ENCODE measurements at regions not wholly inside any gene's neighbourhood (a gene's known extent, or its start where the extent isn't known, plus 50 kb on each side); places are given as distances from the start of the nearest gene placed in this dataset.
"Not testable (repeated sequence)": the region's sequence is repeated elsewhere in the genome, so short reads cannot be mapped to it uniquely, and the experiment has no call there.

GRCh38 chr11:134973801-134974200 lies 561.8 kb upstream of the B3GAT1 start:
- Histone ChIP-seq H3K27me3 (replicated peaks; ENCODE audit: control insufficient read depth, insufficient read depth, low read length) (no peaks in the 10 kb centered on the region; the same call in 1 of the 2 replicates), H3K4me3 (replicated peaks; ENCODE audit: low read depth, low read length) (no peak overlapping the region), H3K36me3 (ENCODE audit: control insufficient read depth, insufficient read depth, low read length) (no peaks in the 10 kb centered on the region)
- TF ChIP-seq CTCF (IDR thresholded peaks at IDR 0.05; ENCODE audit: insufficient read depth, low read length, poor library complexity, severe bottlenecking) = no peak
- no peak for DNase-seq (ENCODE audit: extremely low read depth, insufficient read length)

- Histone ChIP-seq H3K36me3 (ENCODE audit: control insufficient read depth, insufficient read depth, low read length) (no peaks in the 10 kb centered on the region), H3K4me3 (replicated peaks; ENCODE audit: low read depth, low read length) (no peak overlapping the region), H3K27me3 (replicated peaks; ENCODE audit: control insufficient read depth, insufficient read depth, low read length) (no peaks in the 10 kb centered on the region; the same call in 1 of the 2 replicates)
- TF ChIP-seq CTCF (IDR thresholded peaks at IDR 0.05; ENCODE audit: insufficient read depth, low read length, poor library complexity, severe bottlenecking) = no peak
- no peak for DNase-seq (ENCODE audit: extremely low read depth, insufficient read length)
Measured at GRCh38 chr11:134971381-134971780, 559.3 kb upstream of the B3GAT1 start.

- no peaks in the 10 kb centered on the region for H3K36me3 ChIP-seq (ENCODE audit: control insufficient read depth, insufficient read depth, low read length)
- no peak overlapping the region for H3K4me3 ChIP-seq (replicated peaks; ENCODE audit: low read depth, low read length)
- no peak for TF ChIP-seq CTCF (IDR thresholded peaks at IDR 0.05; ENCODE audit: insufficient read depth, low read length, poor library complexity, severe bottlenecking)
- DNase-seq (ENCODE audit: extremely low read depth, insufficient read length) = no peak
- no peaks in the 10 kb centered on the region for H3K27me3 ChIP-seq (replicated peaks; ENCODE audit: control insufficient read depth, insufficient read depth, low read length)
Measured at GRCh38 chr11:134967746-134968145, 555.7 kb upstream of the B3GAT1 start.

- not testable (repeated sequence) for H3K27me3 ChIP-seq (replicated peaks; ENCODE audit: control insufficient read depth, insufficient read depth, low read length); H3K36me3 ChIP-seq (ENCODE audit: control insufficient read depth, insufficient read depth, low read length); H3K4me3 ChIP-seq (replicated peaks; ENCODE audit: low read depth, low read length); DNase-seq (ENCODE audit: extremely low read depth, insufficient read length)
Measured at GRCh38 chr11:134961386-134961785, 549.3 kb upstream of the B3GAT1 start.

GRCh38 chr11:134958870-134959269 lies 546.8 kb upstream of the B3GAT1 start:
- DNase-seq (ENCODE audit: extremely low read depth, insufficient read length) = no peak
- Histone ChIP-seq H3K36me3 (ENCODE audit: control insufficient read depth, insufficient read depth, low read length) (no peaks in the 10 kb centered on the region), H3K27me3 (replicated peaks; ENCODE audit: control insufficient read depth, insufficient read depth, low read length) (no peaks in the 10 kb centered on the region), H3K4me3 (replicated peaks; ENCODE audit: low read depth, low read length) (no peak overlapping the region)
- no peak for TF ChIP-seq CTCF (IDR thresholded peaks at IDR 0.05; ENCODE audit: insufficient read depth, low read length, poor library complexity, severe bottlenecking)

GRCh38 chr11:134958336-134958640 lies 546.2 kb upstream of the B3GAT1 start:
- no peak for TF ChIP-seq CTCF (IDR thresholded peaks at IDR 0.05; ENCODE audit: insufficient read depth, low read length, poor library complexity, severe bottlenecking)
- Histone ChIP-seq H3K27me3 (replicated peaks; ENCODE audit: control insufficient read depth, insufficient read depth, low read length) (no peaks in the 10 kb centered on the region), H3K36me3 (ENCODE audit: control insufficient read depth, insufficient read depth, low read length) (no peaks in the 10 kb centered on the region), H3K4me3 (replicated peaks; ENCODE audit: low read depth, low read length) (no peak overlapping the region)
- no peak for DNase-seq (ENCODE audit: extremely low read depth, insufficient read length)
